GM12864 (cell line): ENCODE measurements at regions not wholly inside any gene's neighbourhood (a gene's known extent, or its start where the extent isn't known, plus 50 kb on each side); places are given as distances from the start of the nearest gene placed in this dataset.

Experiments used
- DNase-seq: peaks from one replicate; pipeline ENCODE4 v3.0.0-alpha.2; 2011; ENCODE audit warnings: low read depth
- H3K4me3 ChIP-seq: 2 replicates; pipeline ENCODE4 v1.5.1; 2011; ENCODE audit warnings: mild to moderate bottlenecking, low read depth, low read length, control low read depth
- TF ChIP-seq, protein P1 (sequence below): IDR thresholded peaks from 2 replicates; pipeline ENCODE4 v1.5.1; 2011; ENCODE audit warnings: low read depth, mild to moderate bottlenecking, moderate library complexity, low read length, control low read depth, inconsistent platforms; ENCODE audit errors: missing control alignments

DNA sequence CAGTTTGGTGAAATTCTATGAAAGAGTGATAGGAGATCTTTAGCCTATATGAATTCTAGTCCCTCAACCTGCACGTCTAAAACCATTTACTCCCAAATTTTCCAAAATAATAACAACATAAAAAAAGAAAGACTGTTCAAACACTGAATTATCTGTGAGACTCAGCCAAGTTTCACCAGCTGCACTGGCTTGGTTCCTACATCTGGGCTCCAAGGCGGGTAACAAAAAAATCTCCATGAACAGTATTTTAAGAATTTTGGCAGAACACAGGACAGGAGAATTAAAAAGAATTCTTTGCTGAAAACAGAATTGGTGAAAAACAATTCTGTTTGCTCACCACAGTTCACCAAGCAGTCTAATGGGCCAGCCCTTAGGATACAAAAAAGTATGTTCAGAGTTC, 536.8 kb upstream of the ATP2B1 start:
- TF ChIP-seq, protein P1, sequence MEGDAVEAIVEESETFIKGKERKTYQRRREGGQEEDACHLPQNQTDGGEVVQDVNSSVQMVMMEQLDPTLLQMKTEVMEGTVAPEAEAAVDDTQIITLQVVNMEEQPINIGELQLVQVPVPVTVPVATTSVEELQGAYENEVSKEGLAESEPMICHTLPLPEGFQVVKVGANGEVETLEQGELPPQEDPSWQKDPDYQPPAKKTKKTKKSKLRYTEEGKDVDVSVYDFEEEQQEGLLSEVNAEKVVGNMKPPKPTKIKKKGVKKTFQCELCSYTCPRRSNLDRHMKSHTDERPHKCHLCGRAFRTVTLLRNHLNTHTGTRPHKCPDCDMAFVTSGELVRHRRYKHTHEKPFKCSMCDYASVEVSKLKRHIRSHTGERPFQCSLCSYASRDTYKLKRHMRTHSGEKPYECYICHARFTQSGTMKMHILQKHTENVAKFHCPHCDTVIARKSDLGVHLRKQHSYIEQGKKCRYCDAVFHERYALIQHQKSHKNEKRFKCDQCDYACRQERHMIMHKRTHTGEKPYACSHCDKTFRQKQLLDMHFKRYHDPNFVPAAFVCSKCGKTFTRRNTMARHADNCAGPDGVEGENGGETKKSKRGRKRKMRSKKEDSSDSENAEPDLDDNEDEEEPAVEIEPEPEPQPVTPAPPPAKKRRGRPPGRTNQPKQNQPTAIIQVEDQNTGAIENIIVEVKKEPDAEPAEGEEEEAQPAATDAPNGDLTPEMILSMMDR = no peak
- DNase-seq = no peak
- H3K4me3 ChIP-seq = no peak overlapping the region

DNA sequence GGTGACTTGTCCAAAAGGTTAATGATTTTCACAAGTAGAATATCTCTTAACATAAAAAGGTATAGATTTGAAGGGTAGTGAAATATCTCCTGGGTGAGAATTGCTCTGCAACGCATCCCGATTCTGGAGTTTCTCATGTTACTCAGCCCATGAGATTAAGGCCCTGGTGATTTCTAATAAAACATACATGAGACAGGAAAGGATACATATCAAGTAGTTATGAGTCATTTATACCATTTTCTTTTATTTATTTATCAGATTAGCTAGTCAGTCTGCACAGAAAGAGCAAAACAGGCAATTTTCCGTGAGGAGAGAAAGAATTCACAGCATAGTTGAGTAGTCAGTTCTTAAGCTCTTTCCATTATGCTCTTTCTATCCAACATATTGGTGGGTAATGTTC, 535.6 kb upstream of the ATP2B1 start:
- no peak overlapping the region for H3K4me3 ChIP-seq
- DNase-seq = no peak
- TF ChIP-seq, protein P1 = no peak

- H3K4me3 ChIP-seq = no peak overlapping the region
- TF ChIP-seq, protein P1 = no peak
- DNase-seq = no peak
Observed at GRCh38 chr12:90243211-90243610, 534.6 kb upstream of the ATP2B1 start.

- no peak overlapping the region for H3K4me3 ChIP-seq
- DNase-seq = no peak
- TF ChIP-seq, protein P1 = no peak
Observed at GRCh38 chr12:90239732-90240260, 531.2 kb upstream of the ATP2B1 start.

GRCh38 chr12:90238663-90239271, 530.1 kb upstream of the ATP2B1 start:
- TF ChIP-seq, protein P1 = no peak
- no peak for DNase-seq
- no peak overlapping the region for H3K4me3 ChIP-seq

- no peak for DNase-seq
- H3K4me3 ChIP-seq = no peak overlapping the region
- TF ChIP-seq, protein P1 = no peak
Observed at GRCh38 chr12:90237841-90238240, 529.2 kb upstream of the ATP2B1 start.

DNA sequence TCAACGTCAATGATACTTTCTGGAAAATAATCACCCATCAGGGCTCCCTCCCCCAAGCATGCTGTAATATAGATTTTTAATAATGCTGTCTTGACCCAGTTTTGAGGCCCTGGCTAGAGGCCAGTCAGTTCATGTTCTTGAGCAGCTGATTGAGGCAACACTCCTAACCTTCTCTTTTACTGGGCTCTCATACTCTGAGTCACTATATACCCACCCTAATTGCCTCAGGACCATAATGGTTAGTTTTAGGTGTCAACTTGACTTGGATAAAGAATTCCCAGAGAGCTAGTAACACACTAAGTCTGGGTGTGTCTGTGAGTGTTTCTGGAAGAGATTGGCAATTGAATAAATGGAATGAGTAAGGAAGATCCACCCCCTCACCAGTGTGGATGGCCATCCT, 527.0 kb upstream of the ATP2B1 start:
- H3K4me3 ChIP-seq = no peak overlapping the region
- TF ChIP-seq, protein P1 = no peak
- DNase-seq = no peak
